ENCODE measurements at regions not wholly inside any gene's neighbourhood (a gene's known extent, or its start where the extent isn't known, plus 50 kb on each side); places are given as distances from the start of the nearest gene placed in this dataset.

GRCh38 chr13:106753251-106753650 is 185.3 kb upstream of the ARGLU1 start:
- Histone ChIP-seq H3K36me3 (ENCODE audit: control insufficient read depth, insufficient read depth, low read length) (no peaks in the 10 kb centered on the region), H3K27me3 (replicated peaks; ENCODE audit: control insufficient read depth, insufficient read depth, low read length) (no peaks in the 10 kb centered on the region), H3K4me3 (replicated peaks; ENCODE audit: low read depth, low read length) (no peak overlapping the region)
- TF ChIP-seq, protein P1, sequence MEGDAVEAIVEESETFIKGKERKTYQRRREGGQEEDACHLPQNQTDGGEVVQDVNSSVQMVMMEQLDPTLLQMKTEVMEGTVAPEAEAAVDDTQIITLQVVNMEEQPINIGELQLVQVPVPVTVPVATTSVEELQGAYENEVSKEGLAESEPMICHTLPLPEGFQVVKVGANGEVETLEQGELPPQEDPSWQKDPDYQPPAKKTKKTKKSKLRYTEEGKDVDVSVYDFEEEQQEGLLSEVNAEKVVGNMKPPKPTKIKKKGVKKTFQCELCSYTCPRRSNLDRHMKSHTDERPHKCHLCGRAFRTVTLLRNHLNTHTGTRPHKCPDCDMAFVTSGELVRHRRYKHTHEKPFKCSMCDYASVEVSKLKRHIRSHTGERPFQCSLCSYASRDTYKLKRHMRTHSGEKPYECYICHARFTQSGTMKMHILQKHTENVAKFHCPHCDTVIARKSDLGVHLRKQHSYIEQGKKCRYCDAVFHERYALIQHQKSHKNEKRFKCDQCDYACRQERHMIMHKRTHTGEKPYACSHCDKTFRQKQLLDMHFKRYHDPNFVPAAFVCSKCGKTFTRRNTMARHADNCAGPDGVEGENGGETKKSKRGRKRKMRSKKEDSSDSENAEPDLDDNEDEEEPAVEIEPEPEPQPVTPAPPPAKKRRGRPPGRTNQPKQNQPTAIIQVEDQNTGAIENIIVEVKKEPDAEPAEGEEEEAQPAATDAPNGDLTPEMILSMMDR (IDR thresholded peaks at IDR 0.05; ENCODE audit: insufficient read depth, low read length, poor library complexity, severe bottlenecking), result no peak
- no peak for DNase-seq (ENCODE audit: extremely low read depth, insufficient read length)

DNA sequence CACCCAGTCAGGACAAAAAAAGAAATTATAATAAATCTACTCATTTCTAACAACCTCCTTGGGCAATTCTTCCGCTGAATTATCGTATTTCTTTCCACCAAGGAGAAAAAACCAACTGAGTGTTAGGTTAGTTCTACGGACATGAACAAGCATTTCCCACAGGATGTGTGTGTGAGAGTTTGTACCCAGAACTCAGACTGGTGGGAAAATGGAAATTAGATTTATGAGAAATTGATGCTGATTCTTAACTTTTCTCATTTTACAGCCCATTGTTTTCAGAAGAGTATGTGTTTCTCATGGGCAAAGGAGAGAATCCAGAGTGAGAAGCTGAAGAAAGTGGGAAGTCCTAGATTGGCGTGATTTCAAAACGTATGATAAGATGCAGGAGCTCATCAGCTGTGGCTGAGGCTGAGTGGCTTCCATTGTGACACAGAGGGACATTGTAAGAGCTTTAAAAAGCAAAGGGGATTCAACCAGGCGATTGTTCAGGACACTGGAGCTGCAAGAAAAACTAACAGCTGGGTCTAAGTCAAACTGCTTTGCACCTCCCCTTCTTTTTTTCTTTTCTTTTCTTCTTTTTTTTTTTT is 184.7 kb upstream of the ARGLU1 start:
- Histone ChIP-seq H3K27me3 (replicated peaks; ENCODE audit: control insufficient read depth, insufficient read depth, low read length) (no peaks in the 10 kb centered on the region), H3K36me3 (ENCODE audit: control insufficient read depth, insufficient read depth, low read length) (no peaks in the 10 kb centered on the region), H3K4me3 (replicated peaks; ENCODE audit: low read depth, low read length) (no peak overlapping the region)
- TF ChIP-seq, protein P1 (IDR thresholded peaks at IDR 0.05; ENCODE audit: insufficient read depth, low read length, poor library complexity, severe bottlenecking), result no peak
- no peak for DNase-seq (ENCODE audit: extremely low read depth, insufficient read length)

DNA sequence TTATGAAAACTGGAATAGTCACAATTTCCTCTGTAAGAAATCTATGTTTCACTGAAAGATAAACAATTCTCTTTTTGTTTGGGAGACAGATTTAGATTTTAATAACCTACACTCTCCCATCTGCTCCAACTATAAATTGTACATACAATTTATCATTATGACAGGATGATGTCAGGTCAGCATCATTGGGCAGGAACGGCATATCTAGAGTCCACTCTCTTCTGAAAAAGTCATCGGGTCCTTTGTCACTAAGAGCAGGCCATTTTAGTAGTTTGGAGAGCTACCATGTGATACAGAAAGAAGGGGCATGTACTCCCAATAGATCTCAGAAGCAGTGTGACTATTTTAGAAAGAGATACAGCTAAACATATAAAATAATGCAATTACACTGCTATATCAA is 180.8 kb upstream of the ARGLU1 start:
- Histone ChIP-seq H3K27me3 (replicated peaks; ENCODE audit: control insufficient read depth, insufficient read depth, low read length) (no peaks in the 10 kb centered on the region), H3K4me3 (replicated peaks; ENCODE audit: low read depth, low read length) (no peak overlapping the region), H3K36me3 (ENCODE audit: control insufficient read depth, insufficient read depth, low read length) (no peaks in the 10 kb centered on the region)
- no peak for DNase-seq (ENCODE audit: extremely low read depth, insufficient read length)
- TF ChIP-seq, protein P1 (IDR thresholded peaks at IDR 0.05; ENCODE audit: insufficient read depth, low read length, poor library complexity, severe bottlenecking), result no peak

DNA sequence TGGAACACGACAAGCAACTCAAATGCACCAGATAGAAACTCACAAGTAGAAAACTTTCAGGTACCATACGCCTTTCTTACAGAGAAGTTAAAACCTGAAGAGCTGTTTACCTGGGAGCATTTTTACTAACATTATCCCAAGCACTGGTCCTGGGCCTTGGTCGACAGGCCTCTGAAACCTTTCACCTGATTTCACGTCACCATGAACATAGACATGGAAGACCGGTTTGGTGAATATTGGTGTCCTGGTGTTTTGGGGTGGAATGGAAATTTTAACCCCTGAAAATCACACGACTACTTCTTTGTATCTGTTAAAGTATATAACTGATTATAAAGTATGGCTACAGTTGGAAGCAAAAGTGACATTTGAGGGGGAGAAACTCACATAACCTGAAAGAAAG is 176.6 kb upstream of the ARGLU1 start:
- Histone ChIP-seq H3K36me3 (ENCODE audit: control insufficient read depth, insufficient read depth, low read length) (no peaks in the 10 kb centered on the region), H3K4me3 (replicated peaks; ENCODE audit: low read depth, low read length) (no peak overlapping the region), H3K27me3 (replicated peaks; ENCODE audit: control insufficient read depth, insufficient read depth, low read length) (no peaks in the 10 kb centered on the region)
- TF ChIP-seq, protein P1 (IDR thresholded peaks at IDR 0.05; ENCODE audit: insufficient read depth, low read length, poor library complexity, severe bottlenecking), result no peak
- no peak for DNase-seq (ENCODE audit: extremely low read depth, insufficient read length)

DNA sequence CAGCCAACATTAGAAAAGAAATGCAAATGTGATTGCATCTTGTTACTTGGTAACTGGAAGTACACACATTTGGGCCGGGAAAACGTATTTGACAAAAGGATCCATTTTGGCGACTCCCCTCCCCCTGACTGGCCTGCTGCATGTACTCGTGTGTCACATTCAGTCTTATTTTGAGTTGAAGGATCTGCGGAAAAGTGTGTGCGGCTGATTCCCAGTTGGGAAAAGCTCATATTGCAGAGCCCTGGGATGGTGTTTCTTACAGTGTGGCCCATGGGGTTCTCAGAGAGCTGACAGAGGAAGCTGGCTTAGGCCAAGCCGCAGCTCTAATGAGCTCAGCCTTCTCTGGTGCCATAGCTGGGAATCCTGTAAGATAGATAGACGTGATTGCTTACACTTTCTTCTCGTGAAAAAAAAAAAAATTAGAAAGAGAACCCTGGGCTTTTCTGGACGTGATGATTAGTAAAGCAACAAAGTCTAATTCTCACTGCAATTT is 170.3 kb upstream of the ARGLU1 start:
- H3K4me3 ChIP-seq (replicated peaks; ENCODE audit: low read depth, low read length), result no peak overlapping the region
- no peaks in the 10 kb centered on the region for H3K36me3 ChIP-seq (ENCODE audit: control insufficient read depth, insufficient read depth, low read length)
- TF ChIP-seq, protein P1 (IDR thresholded peaks at IDR 0.05; ENCODE audit: insufficient read depth, low read length, poor library complexity, severe bottlenecking), result no peak
- no peak for DNase-seq (ENCODE audit: extremely low read depth, insufficient read length)
- no peaks in the 10 kb centered on the region for H3K27me3 ChIP-seq (replicated peaks; ENCODE audit: control insufficient read depth, insufficient read depth, low read length)

- Histone ChIP-seq H3K4me3 (replicated peaks; ENCODE audit: low read depth, low read length) (no peak overlapping the region), H3K36me3 (ENCODE audit: control insufficient read depth, insufficient read depth, low read length) (no peaks in the 10 kb centered on the region), H3K27me3 (replicated peaks; ENCODE audit: control insufficient read depth, insufficient read depth, low read length) (no peaks in the 10 kb centered on the region)
- no peak for DNase-seq (ENCODE audit: extremely low read depth, insufficient read length)
- TF ChIP-seq, protein P1 (IDR thresholded peaks at IDR 0.05; ENCODE audit: insufficient read depth, low read length, poor library complexity, severe bottlenecking), result no peak
Measured at GRCh38 chr13:106736941-106737340, 169.0 kb upstream of the ARGLU1 start.
